ENCODE measurements at regions not wholly inside any gene's neighbourhood (a gene's known extent, or its start where the extent isn't known, plus 50 kb on each side); places are given as distances from the start of the nearest gene placed in this dataset.

GRCh38 chr9:120221844-120222243, 358.1 kb downstream of the CDK5RAP2 start:
- Histone ChIP-seq H3K9me3 (ENCODE audit: low read depth) (no peaks in the 10 kb centered on the region), H3K36me3 (no peaks in the 10 kb centered on the region), H3K27ac (no peak overlapping the region), H3K4me3 (no peak overlapping the region), H3K27me3 (no peaks in the 10 kb centered on the region), H3K4me1 (ENCODE audit: low read depth) (no peaks in the 10 kb centered on the region)
- no peak for DNase-seq (ENCODE audit: low read depth in 1 of 2, low spot score in 1 of 2)
- no peak for TF ChIP-seq CTCF (IDR thresholded peaks at IDR 0.05; ENCODE audit: low read depth, low read length)

- no peaks in the 10 kb centered on the region for H3K36me3 ChIP-seq
- no peak for TF ChIP-seq CTCF (IDR thresholded peaks at IDR 0.05; ENCODE audit: low read depth, low read length)
- no peaks in the 10 kb centered on the region for H3K4me1 ChIP-seq (ENCODE audit: low read depth)
- no peaks in the 10 kb centered on the region for H3K9me3 ChIP-seq (ENCODE audit: low read depth)
- H3K4me3 ChIP-seq = no peak overlapping the region
- H3K27ac ChIP-seq = no peak overlapping the region
- no peak for DNase-seq (ENCODE audit: low read depth in 1 of 2, low spot score in 1 of 2)
- H3K27me3 ChIP-seq = no peaks in the 10 kb centered on the region
These were observed 365.6 kb downstream of the CDK5RAP2 start for GRCh38 chr9:120214332-120214731.

GRCh38 chr9:120212853-120213200, 367.1 kb downstream of the CDK5RAP2 start:
- no peak overlapping the region for H3K4me3 ChIP-seq
- H3K4me1 ChIP-seq (ENCODE audit: low read depth) = no peaks in the 10 kb centered on the region
- H3K36me3 ChIP-seq = no peaks in the 10 kb centered on the region
- no peak for DNase-seq (ENCODE audit: low read depth in 1 of 2, low spot score in 1 of 2)
- H3K27ac ChIP-seq = no peak overlapping the region
- no peak for TF ChIP-seq CTCF (IDR thresholded peaks at IDR 0.05; ENCODE audit: low read depth, low read length)
- no peaks in the 10 kb centered on the region for H3K9me3 ChIP-seq (ENCODE audit: low read depth)
- H3K27me3 ChIP-seq = no peaks in the 10 kb centered on the region

- H3K4me1 ChIP-seq (ENCODE audit: low read depth) = no peaks in the 10 kb centered on the region
- no peak for DNase-seq (ENCODE audit: low read depth in 1 of 2, low spot score in 1 of 2)
- no peaks in the 10 kb centered on the region for H3K36me3 ChIP-seq
- no peak overlapping the region for H3K27ac ChIP-seq
- no peak for TF ChIP-seq CTCF (IDR thresholded peaks at IDR 0.05; ENCODE audit: low read depth, low read length)
- no peaks in the 10 kb centered on the region for H3K27me3 ChIP-seq
- no peaks in the 10 kb centered on the region for H3K9me3 ChIP-seq (ENCODE audit: low read depth)
- H3K4me3 ChIP-seq = no peak overlapping the region
These were observed 367.7 kb downstream of the CDK5RAP2 start for GRCh38 chr9:120212153-120212852.

GRCh38 chr9:120210274-120210673, 369.7 kb downstream of the CDK5RAP2 start:
- H3K4me1 ChIP-seq (ENCODE audit: low read depth) = no peaks in the 10 kb centered on the region
- no peak overlapping the region for H3K27ac ChIP-seq
- no peaks in the 10 kb centered on the region for H3K36me3 ChIP-seq
- no peaks in the 10 kb centered on the region for H3K9me3 ChIP-seq (ENCODE audit: low read depth)
- TF ChIP-seq CTCF (IDR thresholded peaks at IDR 0.05; ENCODE audit: low read depth, low read length) = no peak
- no peak for DNase-seq (ENCODE audit: low read depth in 1 of 2, low spot score in 1 of 2)
- H3K4me3 ChIP-seq = no peak overlapping the region
- H3K27me3 ChIP-seq = no peaks in the 10 kb centered on the region

Measured in cardiac muscle cell (in vitro differentiated cells and primary cell).